ACC112 (cell line): ENCODE measurements at regions not wholly inside any gene's neighbourhood (a gene's known extent, or its start where the extent isn't known, plus 50 kb on each side); places are given as distances from the start of the nearest gene placed in this dataset.
"Not testable (repeated sequence)": the region's sequence is repeated elsewhere in the genome, so short reads cannot be mapped to it uniquely, and the experiment has no call there.

ENCODE experiments used
- H2AFZ ChIP-seq: fragments of 200-600 bp; sonication (generic); one replicate; pipeline ENCODE4 v1.6.0; 2017; ENCODE audit warnings: antibody characterized with exemption, low read length; ENCODE audit not compliant: unreplicated experiment
- H3K27ac ChIP-seq: fragments of 200-600 bp; sonication (generic); 2 replicates; pipeline ENCODE4 v1.5.1; 2014; ENCODE audit warnings: low read depth, mild to moderate bottlenecking, antibody characterized with exemption, low read length, moderate library complexity
- H3K27me3 ChIP-seq: fragments of 200-600 bp; sonication (generic); 2 replicates; pipeline ENCODE4 v1.6.1; 2014; ENCODE audit warnings: mild to moderate bottlenecking, antibody characterized with exemption, low read length, moderate library complexity, mixed read lengths; ENCODE audit not compliant: insufficient read depth
- H3K36me3 ChIP-seq: fragments of 200-600 bp; sonication (generic); 2 replicates; pipeline ENCODE4 v1.6.1; 2016; ENCODE audit warnings: mild to moderate bottlenecking, antibody characterized with exemption, low read length, moderate library complexity, mixed read lengths; ENCODE audit not compliant: insufficient read depth
- H3K4me1 ChIP-seq: fragments of 200-600 bp; sonication (generic); one replicate; pipeline ENCODE4 v1.6.1; 2016; ENCODE audit warnings: low read length, mixed read lengths; ENCODE audit not compliant: insufficient read depth, unreplicated experiment, control insufficient read depth
- H3K4me3 ChIP-seq: fragments of 200-600 bp; sonication (generic); 2 replicates; pipeline ENCODE4 v1.5.1; 2014; ENCODE audit warnings: mild to moderate bottlenecking, low read depth, low read length
- H3K79me2 ChIP-seq: fragments of 200-600 bp; sonication (generic); one replicate; pipeline ENCODE4 v1.6.0; 2016; ENCODE audit warnings: low read length; ENCODE audit not compliant: control insufficient read depth, unreplicated experiment, insufficient read depth

DNA sequence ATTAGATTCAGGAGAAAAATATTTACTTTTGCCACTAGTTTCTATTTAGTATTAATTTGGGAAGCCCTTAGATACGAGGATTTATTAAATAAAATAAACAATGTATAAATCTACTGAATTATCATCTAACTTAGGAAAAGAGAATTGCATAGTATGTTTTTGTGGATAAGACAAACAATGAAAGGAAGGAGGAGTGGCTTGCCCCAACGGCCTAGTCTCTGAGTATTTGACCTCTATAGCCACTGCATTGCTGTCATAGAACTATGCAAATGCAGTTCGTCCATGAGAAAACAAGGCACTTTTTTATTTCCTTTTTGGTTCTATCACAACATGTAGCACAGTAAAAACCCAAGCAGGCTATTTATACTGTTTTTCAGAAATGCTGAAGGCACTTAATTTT lies 321.2 kb upstream of the CCNH start:
- no peak overlapping the region for H2AFZ ChIP-seq
- H3K27me3 ChIP-seq, result no peaks in the 10 kb centered on the region
- no peaks in the 10 kb centered on the region for H3K4me1 ChIP-seq
- H3K36me3 ChIP-seq, result no peaks in the 10 kb centered on the region
- H3K4me3 ChIP-seq, result no peak overlapping the region
- H3K79me2 ChIP-seq, result no peaks in the 10 kb centered on the region
- H3K27ac ChIP-seq, result no peak overlapping the region

DNA sequence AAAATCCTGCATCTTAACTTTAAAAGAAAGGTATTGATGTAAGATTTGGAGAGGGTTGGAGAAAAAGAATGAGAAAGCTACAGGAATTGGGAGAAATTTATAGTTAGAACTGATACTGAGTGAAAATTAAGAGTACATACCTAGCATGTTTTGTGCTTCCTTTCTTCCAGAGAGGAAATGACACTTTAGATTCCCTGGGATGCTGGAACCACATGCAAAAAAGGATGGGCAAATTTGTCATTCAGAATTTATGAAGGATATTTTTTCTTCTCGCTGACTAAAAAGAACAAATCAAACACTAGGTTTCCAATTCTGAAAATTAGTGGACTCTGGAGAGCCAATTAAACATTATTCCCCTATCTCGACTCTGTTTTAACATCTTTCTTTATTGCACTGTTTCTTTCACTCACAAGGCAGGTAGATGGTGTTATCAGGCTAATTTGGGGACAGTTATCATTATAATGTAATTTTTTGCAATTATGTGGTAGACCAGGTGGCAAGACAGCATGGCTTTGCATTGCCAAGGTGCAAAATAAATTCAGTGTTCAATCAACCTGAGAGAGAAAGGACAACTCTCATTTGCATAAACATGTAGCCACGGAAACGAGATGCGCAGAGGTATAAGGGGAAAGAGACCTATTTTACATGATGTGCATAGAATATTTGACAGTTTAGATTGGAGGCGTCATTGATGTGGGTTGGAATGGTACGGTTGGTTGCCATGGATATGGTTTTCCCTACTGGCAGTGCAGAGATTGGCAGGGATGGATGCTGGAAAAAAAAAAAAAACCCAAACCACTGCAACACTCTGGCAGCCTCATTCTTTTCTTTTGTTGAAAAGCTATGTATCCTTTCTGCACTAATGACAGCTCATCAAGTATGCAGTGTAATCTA lies 320.4 kb upstream of the CCNH start:
- Histone ChIP-seq H3K4me1 (no peaks in the 10 kb centered on the region), H3K27me3 (no peaks in the 10 kb centered on the region), H3K4me3 (no peak overlapping the region), H3K36me3 (no peaks in the 10 kb centered on the region), H2AFZ (no peak overlapping the region), H3K27ac (no peak overlapping the region), H3K79me2 (no peaks in the 10 kb centered on the region)

DNA sequence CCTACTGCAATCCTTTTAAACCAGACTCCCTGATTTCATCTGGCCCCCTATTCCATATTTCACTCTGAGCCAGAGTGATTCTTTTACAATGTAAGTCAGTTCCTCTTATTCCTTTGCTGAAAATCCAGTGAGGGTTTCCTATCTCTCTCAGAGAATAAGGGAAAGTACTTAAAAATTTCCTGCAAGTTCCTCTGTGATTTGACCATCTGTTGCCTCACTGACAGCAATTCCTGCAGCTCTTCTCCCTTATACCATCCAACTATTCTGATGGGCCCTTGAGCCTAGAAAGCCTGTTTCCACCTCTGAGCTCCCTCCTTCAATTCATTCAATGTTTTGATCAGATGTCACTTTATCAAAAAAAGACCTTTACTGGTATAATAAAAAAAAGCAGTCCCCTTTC lies 317.1 kb upstream of the CCNH start:
- no peak overlapping the region for H3K4me3 ChIP-seq
- no peaks in the 10 kb centered on the region for H3K36me3 ChIP-seq
- no peak overlapping the region for H3K27ac ChIP-seq
- no peak overlapping the region for H2AFZ ChIP-seq
- H3K79me2 ChIP-seq, result no peaks in the 10 kb centered on the region
- H3K4me1 ChIP-seq, result no peaks in the 10 kb centered on the region
- H3K27me3 ChIP-seq, result no peaks in the 10 kb centered on the region

DNA sequence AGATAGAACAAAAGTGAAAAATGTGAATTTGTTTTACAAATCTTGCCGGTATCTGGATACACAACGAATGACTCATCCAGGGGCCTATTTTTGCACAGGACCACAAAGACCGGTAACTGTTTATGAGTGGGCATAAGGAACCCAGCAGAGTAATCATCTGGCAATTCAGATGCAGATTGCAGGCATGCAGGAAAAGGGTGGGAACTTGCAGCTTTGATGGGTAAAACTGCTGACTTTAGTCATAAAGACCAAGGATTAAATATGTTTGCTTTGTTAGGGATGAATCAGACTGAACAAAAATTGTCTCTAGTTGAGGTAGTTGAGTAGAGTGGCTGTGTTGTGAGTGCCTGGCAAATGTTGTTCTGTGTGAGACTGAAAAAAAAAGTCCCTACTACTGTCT lies 309.6 kb upstream of the CCNH start:
- Histone ChIP-seq H3K79me2 (no peaks in the 10 kb centered on the region), H3K27ac (no peak overlapping the region), H2AFZ (no peak overlapping the region), H3K4me1 (no peaks in the 10 kb centered on the region), H3K4me3 (no peak overlapping the region), H3K36me3 (no peaks in the 10 kb centered on the region), H3K27me3 (no peaks in the 10 kb centered on the region)

DNA sequence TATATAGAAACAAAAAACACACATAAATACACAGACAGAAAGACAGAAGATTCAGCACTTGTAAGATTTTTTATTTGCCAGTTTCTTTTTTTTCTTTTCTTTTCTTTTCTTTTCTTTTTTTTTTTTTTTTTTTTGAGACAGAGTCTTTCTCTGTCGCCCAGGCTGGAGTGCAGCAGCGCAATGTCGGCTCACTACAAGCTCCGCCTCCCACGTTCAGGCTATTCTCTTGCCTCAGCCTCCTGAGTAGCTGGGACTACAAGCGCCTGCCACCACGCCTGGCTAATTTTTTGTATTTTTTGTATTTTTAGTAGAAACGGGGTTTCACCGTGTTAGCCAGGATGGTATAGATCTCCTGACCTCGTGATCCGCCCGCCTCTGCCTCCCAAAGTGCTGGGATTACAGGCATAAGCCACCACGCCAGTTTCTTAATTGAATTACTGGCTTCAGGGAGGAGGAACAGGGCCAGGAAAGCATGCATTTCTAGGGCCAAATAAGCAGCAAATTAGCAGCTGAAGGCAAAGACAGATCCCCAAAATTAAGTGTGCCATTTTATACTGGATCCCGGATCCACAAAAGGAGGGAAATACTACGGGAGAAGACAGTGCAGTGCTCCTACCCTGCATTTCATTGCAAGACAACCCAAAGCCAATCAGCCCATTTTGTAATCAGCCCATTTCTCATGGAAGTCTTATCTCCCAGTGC lies 305.6 kb upstream of the CCNH start:
- not testable (repeated sequence) for H3K36me3 ChIP-seq, H3K79me2 ChIP-seq, H3K27me3 ChIP-seq, H3K27ac ChIP-seq, H2AFZ ChIP-seq, H3K4me3 ChIP-seq, H3K4me1 ChIP-seq

GRCh38 chr5:87717761-87718160 lies 305.0 kb upstream of the CCNH start:
- H3K27me3 ChIP-seq, result no peaks in the 10 kb centered on the region
- no peaks in the 10 kb centered on the region for H3K79me2 ChIP-seq
- no peak overlapping the region for H2AFZ ChIP-seq
- H3K4me3 ChIP-seq, result no peak overlapping the region
- no peak overlapping the region for H3K27ac ChIP-seq
- no peaks in the 10 kb centered on the region for H3K36me3 ChIP-seq
- no peaks in the 10 kb centered on the region for H3K4me1 ChIP-seq

- H3K27ac ChIP-seq, result no peak overlapping the region
- H3K4me3 ChIP-seq, result no peak overlapping the region
- H2AFZ ChIP-seq, result no peak overlapping the region
- H3K27me3 ChIP-seq, result no peaks in the 10 kb centered on the region
- H3K36me3 ChIP-seq, result no peaks in the 10 kb centered on the region
- no peaks in the 10 kb centered on the region for H3K79me2 ChIP-seq
- no peaks in the 10 kb centered on the region for H3K4me1 ChIP-seq
These were observed 293.1 kb upstream of the CCNH start for GRCh38 chr5:87705876-87706275.

- Histone ChIP-seq H3K4me1 (no peaks in the 10 kb centered on the region), H3K79me2 (no peaks in the 10 kb centered on the region), H2AFZ (no peak overlapping the region), H3K36me3 (no peaks in the 10 kb centered on the region), H3K4me3 (no peak overlapping the region), H3K27ac (no peak overlapping the region), H3K27me3 (no peaks in the 10 kb centered on the region)
These were observed 274.2 kb upstream of the CCNH start for GRCh38 chr5:87686975-87687374.

- Histone ChIP-seq H3K4me1 (no peaks in the 10 kb centered on the region), H3K36me3 (no peaks in the 10 kb centered on the region), H3K27ac (no peak overlapping the region), H3K27me3 (no peaks in the 10 kb centered on the region), H3K79me2 (no peaks in the 10 kb centered on the region), H3K4me3 (no peak overlapping the region), H2AFZ (no peak overlapping the region)
These were observed 273.3 kb upstream of the CCNH start for GRCh38 chr5:87686018-87686417.

DNA sequence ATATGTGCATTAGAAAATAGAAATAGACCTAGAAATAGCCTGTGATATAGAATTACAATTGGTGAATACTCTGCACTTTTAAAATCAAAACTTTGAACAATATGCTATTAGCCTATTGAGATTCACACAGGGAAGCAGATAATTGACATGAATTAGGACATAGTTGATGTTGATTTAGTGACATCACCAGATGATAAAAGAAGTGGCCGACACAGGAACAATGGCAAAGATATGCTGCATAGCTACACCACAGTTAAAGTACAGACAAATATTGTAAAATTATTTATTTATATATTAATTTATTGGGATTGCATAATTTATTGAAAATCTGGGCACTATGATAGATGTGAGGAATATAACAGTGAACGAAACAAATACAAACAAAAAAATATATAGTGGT lies 261.5 kb upstream of the CCNH start:
- H3K27ac ChIP-seq, result no peak overlapping the region
- H3K4me1 ChIP-seq, result no peaks in the 10 kb centered on the region
- H3K27me3 ChIP-seq, result no peaks in the 10 kb centered on the region
- H3K79me2 ChIP-seq, result no peaks in the 10 kb centered on the region
- no peak overlapping the region for H2AFZ ChIP-seq
- no peak overlapping the region for H3K4me3 ChIP-seq
- no peaks in the 10 kb centered on the region for H3K36me3 ChIP-seq

DNA sequence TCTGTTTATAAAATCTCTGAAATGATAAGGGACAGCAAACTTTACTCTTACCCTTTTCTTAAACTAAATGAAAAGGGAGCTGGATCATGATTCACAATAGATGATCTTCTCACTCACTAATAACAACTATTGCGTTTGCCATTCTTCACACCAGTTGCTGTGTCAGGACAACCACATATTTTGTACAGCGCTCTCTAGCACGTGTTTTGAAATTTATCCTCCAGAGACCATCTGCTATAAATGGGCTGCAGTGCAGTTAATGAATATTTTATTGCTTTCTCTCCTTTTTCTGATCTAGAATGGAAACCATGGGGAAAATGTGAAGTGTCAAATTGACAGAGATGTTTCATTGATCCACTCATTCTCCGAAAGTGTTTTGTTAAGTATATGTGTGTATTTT lies 258.4 kb upstream of the CCNH start:
- no peak overlapping the region for H3K27ac ChIP-seq
- H3K79me2 ChIP-seq, result no peaks in the 10 kb centered on the region
- no peak overlapping the region for H3K4me3 ChIP-seq
- H2AFZ ChIP-seq, result no peak overlapping the region
- no peaks in the 10 kb centered on the region for H3K36me3 ChIP-seq
- no peaks in the 10 kb centered on the region for H3K27me3 ChIP-seq
- H3K4me1 ChIP-seq, result no peaks in the 10 kb centered on the region
